ENCODE measurements at regions not wholly inside any gene's neighbourhood (a gene's known extent, or its start where the extent isn't known, plus 50 kb on each side); places are given as distances from the start of the nearest gene placed in this dataset.

- DNase-seq (ENCODE audit: low read depth, low spot score) (no peak), FAIRE-seq (no peak)
- intact Hi-C loops (cut with micrococcal nuclease) (no loop called here), dilution Hi-C loops (cut with MboI; ENCODE audit: extremely low pct_ligation_motif_present, low sequenced_read_pairs) (no loop called here)
- H3K4me1 ChIP-seq (ENCODE audit: control insufficient read depth, extremely low read depth, insufficient read depth, low read length), result no peaks in the 10 kb centered on the region
- no peaks in the 10 kb centered on the region for H3K36me3 ChIP-seq (ENCODE audit: control insufficient read depth in 2 of 2, extremely low read depth in 1 of 2, insufficient read depth in 2 of 2, low read length in 2 of 2)
- H3K9me1 ChIP-seq (replicated peaks; ENCODE audit: control insufficient read depth, extremely low read depth, insufficient read depth, low read length), result no peaks in the 10 kb centered on the region
- no peaks in the 10 kb centered on the region for H4K20me1 ChIP-seq (replicated peaks; ENCODE audit: control insufficient read depth, extremely low read depth, insufficient read depth, low read length)
- no peak overlapping the region for H3K9ac ChIP-seq (replicated peaks; ENCODE audit: extremely low read depth, insufficient read depth, low read length)
- no peaks in the 10 kb centered on the region for H3K79me2 ChIP-seq (ENCODE audit: control insufficient read depth, insufficient read depth, low read length)
- H3K27ac ChIP-seq (ENCODE audit: insufficient read depth, low read depth, low read length), result no peak overlapping the region
- TF ChIP-seq POLR2AphosphoS5 (IDR thresholded peaks at IDR 0.05; ENCODE audit: insufficient read depth, low read depth, low read length) (no peak), JUN (IDR thresholded peaks at IDR 0.05; ENCODE audit: borderline replicate concordance, insufficient read depth, insufficient read length, low read depth) (no peak), POLR2A (IDR thresholded peaks at IDR 0.05; ENCODE audit: low read depth, low read length) (no peak), MYC (IDR thresholded peaks at IDR 0.05; ENCODE audit: low read depth, low read length) (no peak), MAX (IDR thresholded peaks at IDR 0.05; ENCODE audit: insufficient read depth, insufficient read length) (no peak), GATA2 (IDR thresholded peaks at IDR 0.05; ENCODE audit: insufficient read depth, insufficient read length, low read depth, low read length) (no peak), CTCF (IDR thresholded peaks at IDR 0.05; ENCODE audit: extremely low read depth in 1 of 2, insufficient read depth in 1 of 2, low read depth in 1 of 2, low read length in 2 of 2) (no peak), FOS (IDR thresholded peaks at IDR 0.05; ENCODE audit: borderline replicate concordance, insufficient read depth, low read length) (no peak), EZH2 (IDR thresholded peaks at IDR 0.05; ENCODE audit: borderline replicate concordance, low read depth, low read length, severe bottlenecking) (no peak)
- ChIA-PET POLR2A (no interaction called here), CTCF (no interaction called here)
- BruUV-seq (replicated peaks), result no TSS peak
- no peak overlapping the region for H3K4me3 ChIP-seq (replicated peaks in 1 of 3; ENCODE audit: insufficient read depth in 1 of 3, low read depth in 1 of 3, low read length in 3 of 3)
- peaks cover 4% of the 10 kb centered on the region for H3K9me3 ChIP-seq (replicated peaks; ENCODE audit: control insufficient read depth, insufficient read depth, low read length)
- no peak overlapping the region for H2AFZ ChIP-seq (ENCODE audit: low read depth, low read length)
- H3K27me3 ChIP-seq (ENCODE audit: control insufficient read depth in 2 of 2, insufficient read depth in 2 of 2, low read length in 2 of 2), result no peaks in the 10 kb centered on the region
- no peak overlapping the region for H3K4me2 ChIP-seq (ENCODE audit: insufficient read depth, low read length)
These were observed 596.7 kb downstream of the GABRG1 start for GRCh38 chr4:45527160-45527559.

Data from endothelial cell of umbilical vein (primary cell).